RWPE2 (cell line): ENCODE measurements at regions not wholly inside any gene's neighbourhood (a gene's known extent, or its start where the extent isn't known, plus 50 kb on each side); places are given as distances from the start of the nearest gene placed in this dataset.

Experiments used
- ATAC-seq: fragments of 200-7000 bp; cut with Tn5 transposase; 3 replicates; pipeline ENCODE4 v1.9.1; 2021; ENCODE audit warnings: low read depth
- DNase-seq: peaks from one replicate; pipeline ENCODE4 v3.0.0-alpha.2; 2020; ENCODE audit warnings: low spot score
- H3K27ac ChIP-seq: fragments of 450-650 bp; 2 replicates; pipeline ENCODE4 v1.5.1; 2017; ENCODE audit warnings: mild to moderate bottlenecking; ENCODE audit not compliant: poor library complexity, severe bottlenecking
- H3K27me3 ChIP-seq: fragments of 250-450 bp; sonication (Bioruptor Pico); 2 replicates; pipeline ENCODE4 v1.5.1; 2021; ENCODE audit warnings: mild to moderate bottlenecking, moderate library complexity; ENCODE audit not compliant: insufficient read depth, poor library complexity, severe bottlenecking
- H3K36me3 ChIP-seq: fragments of 250-450 bp; sonication (Bioruptor Pico); 2 replicates; pipeline ENCODE4 v1.5.1; 2020; ENCODE audit warnings: low read depth, mild to moderate bottlenecking, moderate library complexity
- H3K4me1 ChIP-seq: fragments of 250-450 bp; sonication (Bioruptor Pico); 2 replicates; pipeline ENCODE4 v1.5.1; 2021; ENCODE audit warnings: mild to moderate bottlenecking, moderate library complexity; ENCODE audit not compliant: insufficient read depth, poor library complexity, severe bottlenecking
- H3K4me3 ChIP-seq: fragments of 250-450 bp; sonication (Bioruptor Pico); 2 replicates; pipeline ENCODE4 v1.5.1; 2021; ENCODE audit warnings: mild to moderate bottlenecking, moderate library complexity; ENCODE audit not compliant: severe bottlenecking
- H3K9me3 ChIP-seq: fragments of 250-450 bp; sonication (Bioruptor Pico); 2 replicates; pipeline ENCODE4 v1.5.1; 2021; ENCODE audit warnings: mild to moderate bottlenecking, moderate library complexity; ENCODE audit not compliant: severe bottlenecking
- CTCF ChIP-seq: fragments of 450-650 bp; IDR thresholded peaks from one replicate; pipeline ENCODE4 v1.5.1; 2017; ENCODE audit warnings: mild to moderate bottlenecking, moderate library complexity; ENCODE audit not compliant: poor library complexity, severe bottlenecking

DNA sequence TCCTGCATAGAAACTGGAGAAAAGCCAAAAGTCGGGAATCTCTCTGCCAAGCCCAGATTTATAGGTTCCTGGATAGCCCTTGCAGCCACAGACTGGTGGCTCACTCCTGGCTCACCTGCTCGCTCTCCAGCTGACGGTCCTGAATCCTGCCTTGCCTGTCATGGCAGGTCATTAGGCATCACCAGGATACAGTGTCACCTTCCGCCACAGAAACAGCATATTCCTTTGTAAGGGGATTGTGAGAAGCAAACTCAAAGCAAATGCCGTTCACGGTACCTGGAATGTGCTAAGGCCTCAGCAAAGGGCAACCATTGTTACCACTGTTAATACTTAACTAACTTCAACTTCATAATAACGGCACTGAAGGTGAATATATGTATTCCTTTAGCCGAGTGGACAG, 57.1 kb upstream of the GPR45 start:
- Histone ChIP-seq H3K27me3 (no peaks in the 10 kb centered on the region), H3K4me1 (no peaks in the 10 kb centered on the region), H3K27ac (no peak overlapping the region), H3K9me3 (no peaks in the 10 kb centered on the region), H3K36me3 (no peaks in the 10 kb centered on the region), H3K4me3 (no peak overlapping the region)
- ATAC-seq: no peak
- no peak for TF ChIP-seq CTCF
- no peak for DNase-seq

GRCh38 chr2:105186967-105187498, 54.5 kb upstream of the GPR45 start:
- no peaks in the 10 kb centered on the region for H3K36me3 ChIP-seq
- no peak for TF ChIP-seq CTCF
- no peak for DNase-seq
- no peaks in the 10 kb centered on the region for H3K9me3 ChIP-seq
- no peak for ATAC-seq
- no peak overlapping the region for H3K4me3 ChIP-seq
- H3K4me1 ChIP-seq: no peaks in the 10 kb centered on the region
- no peak overlapping the region for H3K27ac ChIP-seq
- peaks cover 1% of the 10 kb centered on the region for H3K27me3 ChIP-seq

DNA sequence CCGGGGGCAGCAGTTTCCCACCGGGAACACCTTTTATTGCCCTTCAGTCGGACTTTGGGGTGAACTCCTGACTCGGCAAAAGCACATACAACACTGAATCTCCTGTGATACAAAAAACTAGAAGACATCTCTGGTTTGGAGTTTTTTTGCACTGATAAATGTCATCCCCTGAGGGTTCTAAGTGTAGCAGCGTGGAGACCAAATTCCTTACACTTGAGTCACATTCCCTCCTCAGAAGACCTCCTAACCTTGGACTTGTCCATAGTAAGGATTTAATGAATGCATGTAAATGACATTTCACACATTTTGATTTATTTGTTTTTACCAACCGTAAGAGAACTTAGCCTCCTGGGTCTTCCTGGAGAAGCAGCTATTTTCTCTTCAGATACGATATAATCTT, 54.0 kb upstream of the GPR45 start:
- DNase-seq (no peak), ATAC-seq (no peak)
- H3K9me3 ChIP-seq: no peaks in the 10 kb centered on the region
- no peak overlapping the region for H3K4me3 ChIP-seq
- H3K4me1 ChIP-seq: no peaks in the 10 kb centered on the region
- no peaks in the 10 kb centered on the region for H3K36me3 ChIP-seq
- H3K27ac ChIP-seq: no peak overlapping the region
- H3K27me3 ChIP-seq: peaks cover 4% of the 10 kb centered on the region
- TF ChIP-seq CTCF: no peak

DNA sequence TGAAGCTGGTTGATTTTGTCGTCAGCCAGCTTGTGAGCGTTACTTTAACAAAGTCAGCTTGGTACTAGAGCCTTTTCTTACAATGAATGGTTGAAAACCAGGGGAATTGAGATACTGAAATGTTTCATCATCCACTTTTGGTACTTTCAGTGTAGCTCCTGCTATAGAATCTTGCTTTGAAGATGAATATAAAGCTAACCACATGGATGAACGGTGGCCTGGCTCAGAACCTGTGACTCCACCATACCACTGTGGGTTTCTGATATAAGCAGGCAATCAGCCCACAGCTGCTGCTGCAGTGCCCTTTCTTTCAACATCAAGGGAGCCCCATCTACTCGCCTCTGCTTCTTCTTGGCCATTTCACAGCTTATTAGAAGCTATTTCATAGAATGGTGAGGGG, 53.2 kb upstream of the GPR45 start:
- Histone ChIP-seq H3K9me3 (no peaks in the 10 kb centered on the region), H3K27me3 (peaks cover 10% of the 10 kb centered on the region), H3K4me1 (no peaks in the 10 kb centered on the region), H3K36me3 (no peaks in the 10 kb centered on the region), H3K27ac (no peak overlapping the region), H3K4me3 (no peak overlapping the region)
- DNase-seq (no peak), ATAC-seq (no peak)
- TF ChIP-seq CTCF: no peak
